Trophoblast cell (in vitro differentiated cells and primary cell): ENCODE measurements at regions not wholly inside any gene's neighbourhood (a gene's known extent, or its start where the extent isn't known, plus 50 kb on each side); places are given as distances from the start of the nearest gene placed in this dataset.
A peak's percentile ranks its signal among the peaks of the same experiment; 100 is the strongest.

ENCODE experiments used
- DNase-seq, 2 donors: peaks; one replicate each; pipeline ENCODE4 v3.0.0-alpha.2; 2016
- H2AFZ ChIP-seq: 2 replicates; pipeline ENCODE4 v1.6.1; 2013; ENCODE audit warnings: low read length, moderate library complexity, mild to moderate bottlenecking; ENCODE audit not compliant: insufficient read depth, poor library complexity
- H2AK5ac ChIP-seq: 2 replicates; pipeline ENCODE4 v1.6.1; 2013; ENCODE audit warnings: mild to moderate bottlenecking, low read length
- H2BK120ac ChIP-seq: 2 replicates; pipeline ENCODE4 v1.6.1; 2013; ENCODE audit warnings: low read length, mild to moderate bottlenecking, moderate library complexity; ENCODE audit not compliant: insufficient read depth, poor library complexity
- H2BK12ac ChIP-seq: 2 replicates; pipeline ENCODE4 v1.6.1; 2013; ENCODE audit warnings: mild to moderate bottlenecking, low read length, moderate library complexity
- H2BK5ac ChIP-seq: 2 replicates; pipeline ENCODE4 v1.6.1; 2013; ENCODE audit warnings: low read length, low read depth, moderate library complexity, mild to moderate bottlenecking; ENCODE audit not compliant: poor library complexity
- H3K14ac ChIP-seq: 2 replicates; pipeline ENCODE4 v1.6.1; 2013; ENCODE audit warnings: mild to moderate bottlenecking, low read length
- H3K18ac ChIP-seq: 2 replicates; pipeline ENCODE4 v1.6.1; 2013; ENCODE audit warnings: mild to moderate bottlenecking, low read length
- H3K23ac ChIP-seq: 2 replicates; pipeline ENCODE4 v1.6.1; 2013; ENCODE audit warnings: low read length
- H3K27ac ChIP-seq: 2 replicates; pipeline ENCODE4 v1.5.1; 2013; ENCODE audit warnings: low read depth, mild to moderate bottlenecking, inconsistent platforms, low read length, moderate library complexity
- H3K27me3 ChIP-seq: 2 replicates; pipeline ENCODE4 v1.6.1; 2013; ENCODE audit warnings: inconsistent platforms, mild to moderate bottlenecking, low read length, moderate library complexity; ENCODE audit not compliant: insufficient read depth
- H3K36me3 ChIP-seq, 2 experiments: 1 replicate in 1 of 2; 2 replicates in 1 of 2; pipeline ENCODE4 v1.6.1; 2013; ENCODE audit warnings: low read length in 2 of 2, mild to moderate bottlenecking in 2 of 2, moderate library complexity in 1 of 2; ENCODE audit not compliant: insufficient read depth in 2 of 2, control insufficient read depth in 1 of 2
- H3K4ac ChIP-seq: 2 replicates; pipeline ENCODE4 v1.6.1; 2013; ENCODE audit warnings: low read depth, mild to moderate bottlenecking, low read length, moderate library complexity
- H3K4me1 ChIP-seq, 2 experiments: 1 replicate in 1 of 2; 2 replicates in 1 of 2; pipeline ENCODE4 v1.6.1; 2013; ENCODE audit warnings: low read length in 2 of 2, mild to moderate bottlenecking in 2 of 2, moderate library complexity in 1 of 2; ENCODE audit not compliant: insufficient read depth in 2 of 2, control insufficient read depth in 1 of 2
- H3K4me2 ChIP-seq: 2 replicates; pipeline ENCODE4 v1.6.1; 2013; ENCODE audit warnings: inconsistent platforms, mild to moderate bottlenecking, low read length, moderate library complexity
- H3K4me3 ChIP-seq: 2 replicates; pipeline ENCODE4 v1.5.1; 2013; ENCODE audit warnings: mild to moderate bottlenecking, low read depth, low read length, inconsistent platforms
- H3K79me1 ChIP-seq: one replicate; pipeline ENCODE4 v1.6.1; 2013; ENCODE audit warnings: low read length
- H3K79me2 ChIP-seq: 2 replicates; pipeline ENCODE4 v1.6.1; 2013; ENCODE audit warnings: low read length, mild to moderate bottlenecking; ENCODE audit not compliant: control insufficient read depth, insufficient read depth, poor library complexity
- H3K9ac ChIP-seq: 2 replicates; pipeline ENCODE4 v1.6.1; 2013; ENCODE audit warnings: mild to moderate bottlenecking, low read length
- H3K9me3 ChIP-seq: 2 replicates; pipeline ENCODE4 v1.6.1; 2013; ENCODE audit warnings: low read depth, mild to moderate bottlenecking, control low read depth, inconsistent platforms, low read length; ENCODE audit not compliant: insufficient read depth
- H4K12ac ChIP-seq: 2 replicates; pipeline ENCODE4 v1.6.1; 2013; ENCODE audit warnings: low read depth, mild to moderate bottlenecking, low read length, moderate library complexity
- H4K8ac ChIP-seq: 2 replicates; pipeline ENCODE4 v1.6.1; 2013; ENCODE audit warnings: low read depth, mild to moderate bottlenecking, low read length, moderate library complexity
- H4K91ac ChIP-seq: one replicate; pipeline ENCODE4 v1.6.1; 2013; ENCODE audit warnings: low read depth, mild to moderate bottlenecking, low read length, moderate library complexity
- WGBS: extraction: QIAGEN DNeasy Blood & Tissue Kit; methylation state at CpG from one replicate; pipeline ENCODE4 v1.1.7; 2013; ENCODE audit warnings: missing lambda C conversion rate; ENCODE audit not compliant: insufficient read length, insufficient coverage; ENCODE audit errors: extremely low coverage; 5-methylcytosine and 5-hydroxymethylcytosine counted together

DNA sequence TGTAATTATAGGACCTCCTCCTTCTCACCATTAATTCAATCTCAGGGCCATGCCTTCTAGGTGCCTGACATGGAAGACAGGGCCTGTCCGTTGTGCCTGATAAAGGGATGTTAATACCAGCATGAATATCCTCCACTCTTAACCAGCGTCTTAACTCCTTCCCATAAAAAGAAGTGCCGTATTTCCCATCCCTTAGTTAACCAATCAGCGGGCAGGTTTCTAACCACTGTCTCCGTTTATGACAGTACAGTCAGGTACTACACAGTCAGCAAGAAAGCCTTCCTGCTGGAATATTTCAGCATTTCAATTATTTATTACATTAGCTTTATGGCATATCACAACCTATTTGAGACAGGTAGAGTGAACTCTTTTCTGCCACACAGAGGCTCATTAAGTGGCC is 308.6 kb upstream of the FZD8 start:
- Histone ChIP-seq H2BK120ac (no peak overlapping the region), H3K79me1 (peaks cover 2% of the 10 kb centered on the region), H3K23ac (no peak overlapping the region), H3K4me2 (no peak overlapping the region), H4K91ac (no peak overlapping the region), H3K79me2 (no peaks in the 10 kb centered on the region), H3K4me1 (peaks cover 0 to 7% of the 10 kb centered on the region in 2 experiments), H4K12ac (no peak overlapping the region), H3K4me3 (no peak overlapping the region), H3K27ac (no peak overlapping the region), H3K18ac (no peak overlapping the region), H3K36me3 (no peaks in the 10 kb centered on the region), H3K4ac (no peak overlapping the region), H4K8ac (no peak overlapping the region), H2BK12ac (no peak overlapping the region), H3K9me3 (peaks cover 5% of the 10 kb centered on the region), H3K9ac (no peak overlapping the region), H3K14ac (no peak overlapping the region), H2AFZ (no peak overlapping the region), H2AK5ac (no peak overlapping the region), H2BK5ac (no peak overlapping the region), H3K27me3 (no peaks in the 10 kb centered on the region)
- DNase-seq: no peak
- no CpG with 5 or more reads among the region's 5 CpGs for WGBS

DNA sequence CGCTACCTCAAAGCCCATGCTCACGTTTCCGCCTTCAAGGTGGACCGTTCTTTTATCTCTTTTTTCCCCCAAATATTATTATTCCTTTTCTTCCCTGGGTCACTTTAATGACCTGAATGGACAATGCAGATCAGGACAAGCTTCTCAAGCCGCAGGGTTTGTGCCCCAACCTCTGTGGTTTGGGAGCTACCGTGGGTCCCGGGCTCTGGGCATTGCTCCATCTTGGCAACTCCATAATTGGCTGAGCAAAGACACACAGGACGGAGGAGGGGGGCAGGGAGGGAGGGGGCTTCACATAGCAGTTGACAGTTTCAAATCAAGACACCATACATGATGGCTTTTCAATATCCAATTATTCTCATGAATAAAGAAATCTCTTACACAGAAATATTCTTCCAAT is 308.1 kb upstream of the FZD8 start:
- no peak for DNase-seq
- Histone ChIP-seq H2BK120ac (no peak overlapping the region), H3K4me2 (peak overlapping the region; percentile 38), H2AK5ac (no peak overlapping the region), H3K9me3 (peaks cover 5% of the 10 kb centered on the region), H3K23ac (no peak overlapping the region), H3K27ac (no peak overlapping the region), H3K36me3 (no peaks in the 10 kb centered on the region), H3K9ac (no peak overlapping the region), H3K14ac (no peak overlapping the region), H3K79me1 (peaks cover 2% of the 10 kb centered on the region), H4K8ac (no peak overlapping the region), H3K18ac (no peak overlapping the region), H2AFZ (no peak overlapping the region), H2BK12ac (no peak overlapping the region), H3K4me3 (no peak overlapping the region), H2BK5ac (no peak overlapping the region), H3K4me1 (peaks cover 0 to 7% of the 10 kb centered on the region in 2 experiments), H3K4ac (no peak overlapping the region), H4K91ac (no peak overlapping the region), H3K27me3 (no peaks in the 10 kb centered on the region), H3K79me2 (no peaks in the 10 kb centered on the region), H4K12ac (no peak overlapping the region)
- WGBS: no CpG with 5 or more reads among the region's 8 CpGs

DNA sequence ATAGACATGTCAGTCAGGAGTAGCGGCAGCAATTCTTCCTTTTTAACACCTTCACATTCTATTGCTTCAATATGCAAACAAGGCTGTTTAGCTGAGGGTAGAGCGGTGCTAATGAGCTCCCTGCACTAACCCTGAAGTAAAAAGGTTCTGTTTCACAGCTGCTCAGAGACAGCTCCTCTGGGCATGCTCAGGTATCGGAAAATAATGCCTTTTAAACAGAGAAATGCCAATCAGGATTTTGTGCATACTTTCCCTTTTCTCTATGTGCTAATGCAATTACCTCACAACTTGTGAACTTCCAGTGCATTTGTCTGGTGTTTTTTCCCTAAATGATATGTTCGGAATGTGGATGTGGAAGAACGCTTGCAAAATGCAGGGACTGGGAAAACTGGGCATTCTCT is 307.7 kb upstream of the FZD8 start:
- no CpG with 5 or more reads among the region's 5 CpGs for WGBS
- no peak overlapping the region for H2BK120ac ChIP-seq
- H3K79me1 ChIP-seq: peaks cover 2% of the 10 kb centered on the region

DNA sequence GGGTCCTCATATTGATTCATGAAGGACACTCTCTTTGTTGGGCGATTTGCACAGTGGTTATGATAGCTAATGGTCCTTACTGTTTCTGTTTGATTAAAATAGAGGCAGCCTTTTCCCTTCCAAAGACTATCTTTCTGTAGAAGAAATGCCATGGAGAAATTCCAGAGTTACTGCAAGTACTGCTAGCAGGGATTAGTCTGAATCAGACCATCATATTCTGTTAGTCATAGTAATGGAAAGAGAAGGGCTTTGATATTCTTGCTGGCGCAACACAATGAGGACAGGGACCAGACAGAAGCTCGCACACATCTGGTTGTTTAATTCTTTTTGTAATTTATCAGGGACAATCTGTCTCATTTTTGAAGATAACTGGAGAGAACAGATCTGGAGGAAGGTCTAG is 304.5 kb upstream of the FZD8 start:
- Histone ChIP-seq H2AK5ac (no peak overlapping the region), H3K27ac (no peak overlapping the region), H3K79me2 (no peaks in the 10 kb centered on the region), H2BK12ac (no peak overlapping the region), H3K4ac (no peak overlapping the region), H3K14ac (no peak overlapping the region), H3K9me3 (no peaks in the 10 kb centered on the region), H3K4me1 (peaks cover 0 to 7% of the 10 kb centered on the region in 2 experiments), H3K4me3 (no peak overlapping the region), H4K8ac (no peak overlapping the region), H4K12ac (no peak overlapping the region), H2AFZ (no peak overlapping the region), H3K79me1 (peaks cover 2% of the 10 kb centered on the region), H3K36me3 (no peaks in the 10 kb centered on the region), H2BK5ac (no peak overlapping the region), H3K27me3 (no peaks in the 10 kb centered on the region), H2BK120ac (no peak overlapping the region), H3K18ac (no peak overlapping the region), H3K9ac (no peak overlapping the region), H4K91ac (no peak overlapping the region), H3K23ac (no peak overlapping the region), H3K4me2 (no peak overlapping the region)
- no CpG with 5 or more reads among the region's 3 CpGs for WGBS
- DNase-seq: no peak

More for the DNA sequence above, 307.7 kb upstream of the FZD8 start:
- H3K4me1 ChIP-seq: peaks cover 0 to 7% of the 10 kb centered on the region in 2 experiments
- H3K27me3 ChIP-seq: no peaks in the 10 kb centered on the region
- H3K4ac ChIP-seq: no peak overlapping the region
- H3K9me3 ChIP-seq: peaks cover 5% of the 10 kb centered on the region
- H3K4me3 ChIP-seq: no peak overlapping the region
- H2AFZ ChIP-seq: no peak overlapping the region
- no peaks in the 10 kb centered on the region for H3K79me2 ChIP-seq
- peak overlapping the region; percentile 16 for H3K27ac ChIP-seq
- H3K9ac ChIP-seq: no peak overlapping the region
- no peak overlapping the region for H3K14ac ChIP-seq
- DNase-seq: peak; percentile 52 to 87
- no peak overlapping the region for H3K23ac ChIP-seq
- H4K12ac ChIP-seq: no peak overlapping the region
- peak overlapping the region; percentile 20 for H2BK12ac ChIP-seq
- no peak overlapping the region for H2BK5ac ChIP-seq
- H4K91ac ChIP-seq: no peak overlapping the region
- H3K18ac ChIP-seq: no peak overlapping the region
- H4K8ac ChIP-seq: no peak overlapping the region
- H3K36me3 ChIP-seq: no peaks in the 10 kb centered on the region
- H2AK5ac ChIP-seq: no peak overlapping the region
- H3K4me2 ChIP-seq: peak overlapping the region; percentile 38
